H1 (cell line): ENCODE measurements at regions not wholly inside any gene's neighbourhood (a gene's known extent, or its start where the extent isn't known, plus 50 kb on each side); places are given as distances from the start of the nearest gene placed in this dataset.

ENCODE experiments used
- CTCF ChIA-PET: fragments of 300-600 bp; sonication (Branson Sonifier 250); formaldehyde crosslinking; loops from one replicate; lab custom pipeline; 2021; ENCODE audit not compliant: partially characterized antibody; lab: Charles Lee
- POLR2A ChIA-PET: fragments of 300-600 bp; sonication (Branson Sonifier 250); formaldehyde crosslinking; loops from one replicate; lab custom pipeline; 2021; ENCODE audit warnings: inconsistent platforms; ENCODE audit not compliant: partially characterized antibody; lab: Charles Lee
- DNase-seq, 2 experiments: peaks; one replicate each; pipeline versions ENCODE4 v3.0.0 to v3.0.0-alpha.2; 2010 to 2022; ENCODE audit warnings: low spot score in 2 of 2, low read depth in 1 of 2, mixed read lengths in 1 of 2
- FAIRE-seq: peaks from 2 replicates; lab custom pipeline; 2011; peaks lifted over from hg19 to GRCh38; lab: Jason Lieb, UNC
- H2AFZ ChIP-seq: 2 replicates; pipeline ENCODE4 v1.8.1; 2012; ENCODE audit warnings: low read length, inconsistent platforms
- H2AK5ac ChIP-seq: 2 replicates; pipeline ENCODE4 v1.6.1; 2013; ENCODE audit warnings: low read depth, low read length
- H2BK120ac ChIP-seq: replicated peaks from 2 replicates; pipeline ENCODE3; 2013; ENCODE audit warnings: low read depth, low read length, inconsistent platforms
- H2BK12ac ChIP-seq: 2 replicates; pipeline ENCODE4 v1.6.1; 2013; ENCODE audit warnings: low read depth, low read length
- H2BK15ac ChIP-seq: 2 replicates; pipeline ENCODE4 v1.6.1; 2013; ENCODE audit warnings: low read length
- H2BK20ac ChIP-seq: 2 replicates; pipeline ENCODE4 v1.6.1; 2013; ENCODE audit warnings: low read length
- H2BK5ac ChIP-seq: 2 replicates; pipeline ENCODE4 v1.6.1; 2013; ENCODE audit warnings: low read depth, low read length
- H3K14ac ChIP-seq: 2 replicates; pipeline ENCODE4 v1.6.1; 2013; ENCODE audit warnings: inconsistent platforms; ENCODE audit not compliant: insufficient read length
- H3K18ac ChIP-seq: 2 replicates; pipeline ENCODE4 v1.6.1; 2013; ENCODE audit warnings: low read length; ENCODE audit errors: extremely low read depth
- H3K23ac ChIP-seq: 2 replicates; pipeline ENCODE4 v1.6.1; 2013; ENCODE audit warnings: inconsistent platforms; ENCODE audit not compliant: insufficient read length
- H3K23me2 ChIP-seq: 2 replicates; pipeline ENCODE4 v1.6.1; 2013; ENCODE audit warnings: low read depth, low read length
- H3K27ac ChIP-seq: 2 replicates; pipeline ENCODE4 v1.6.1; 2011; ENCODE audit warnings: low read depth, low read length, inconsistent platforms
- H3K27me3 ChIP-seq, 4 experiments: replicated peaks in 1 of 4; 1 replicate in 1 of 4; 2 replicates in 3 of 4; pipeline versions ENCODE4 v1.6.1 to v1.8.1; 2011 to 2013; ENCODE audit warnings: low read length in 3 of 4, mild to moderate bottlenecking in 3 of 4, inconsistent platforms in 2 of 4, mixed read lengths in 2 of 4, moderate library complexity in 1 of 4; ENCODE audit not compliant: control insufficient read depth in 3 of 4, insufficient read depth in 3 of 4; ENCODE audit errors: extremely low read depth in 1 of 4
- H3K36me3 ChIP-seq, 4 experiments: 2 replicates each; pipeline versions ENCODE4 v1.6.1 to v1.8.1; 2011 to 2013; ENCODE audit warnings: mild to moderate bottlenecking in 4 of 4, low read length in 3 of 4, moderate library complexity in 2 of 4, control low read depth in 1 of 4, inconsistent platforms in 1 of 4; ENCODE audit not compliant: insufficient read depth in 4 of 4, control insufficient read depth in 2 of 4
- H3K4ac ChIP-seq: replicated peaks from 2 replicates; pipeline ENCODE3; 2013; ENCODE audit warnings: low read length, low read depth, mixed read lengths, inconsistent platforms; ENCODE audit not compliant: insufficient read length
- H3K4me1 ChIP-seq, 4 experiments: replicated peaks in 1 of 4; 1 replicate in 1 of 4; 2 replicates in 3 of 4; pipeline versions ENCODE4 v1.6.1 to v1.8.1; 2011 to 2013; ENCODE audit warnings: low read length in 3 of 4, inconsistent platforms in 2 of 4, mixed read lengths in 1 of 4; ENCODE audit not compliant: insufficient read depth in 4 of 4, control insufficient read depth in 3 of 4
- H3K4me2 ChIP-seq, 2 experiments: 2 replicates each; pipeline versions ENCODE4 v1.6.1 to v1.8.1; 2011 to 2013; ENCODE audit warnings: low read depth in 2 of 2, low read length in 2 of 2, control low read depth in 1 of 2, inconsistent platforms in 1 of 2, mild to moderate bottlenecking in 1 of 2; ENCODE audit not compliant: insufficient read depth in 1 of 2
- H3K4me3 ChIP-seq, 4 experiments: fragments of 200-600, 300-600 bp in 1 of 4; sonication (generic), shearing (Covaris generic), sonication (Bioruptor Twin) in 1 of 4; 2 replicates each; pipeline versions ENCODE4 v1.5.1 to v1.8.1; 2011 to 2016; ENCODE audit warnings: low read length in 4 of 4, low read depth in 3 of 4, control low read depth in 2 of 4, inconsistent platforms in 2 of 4, mild to moderate bottlenecking in 2 of 4, mixed read lengths in 1 of 4, moderate library complexity in 1 of 4; ENCODE audit not compliant: insufficient read depth in 2 of 4; ENCODE audit errors: extremely low read depth in 1 of 4
- H3K56ac ChIP-seq: replicated peaks from 2 replicates; pipeline ENCODE3; 2013; ENCODE audit warnings: low read depth, mild to moderate bottlenecking, mixed read lengths, low read length, inconsistent platforms; ENCODE audit not compliant: insufficient read length
- H3K79me1 ChIP-seq: 2 replicates; pipeline ENCODE4 v1.6.1; 2013; ENCODE audit warnings: low read depth, low read length, control low read depth
- H3K79me2 ChIP-seq, 2 experiments: 2 replicates each; pipeline versions ENCODE4 v1.6.1 to v1.8.1; 2012 to 2013; ENCODE audit warnings: low read length in 2 of 2, mild to moderate bottlenecking in 2 of 2, inconsistent platforms in 1 of 2; ENCODE audit not compliant: insufficient read depth in 2 of 2, control insufficient read depth in 1 of 2
- H3K9ac ChIP-seq, 4 experiments: replicated peaks in 1 of 4; 1 replicate in 1 of 4; 2 replicates in 3 of 4; pipeline versions ENCODE4 v1.6.1 to v1.8.1; 2011 to 2013; ENCODE audit warnings: low read depth in 3 of 4, low read length in 3 of 4, control low read depth in 2 of 4, mild to moderate bottlenecking in 2 of 4, moderate library complexity in 2 of 4, inconsistent platforms in 1 of 4; ENCODE audit errors: extremely low read depth in 1 of 4
- H3K9me3 ChIP-seq, 2 experiments: 2 replicates each; pipeline versions ENCODE4 v1.6.1 to v1.8.1; 2012 to 2013; ENCODE audit warnings: mild to moderate bottlenecking in 2 of 2, moderate library complexity in 2 of 2, control low read depth in 1 of 2, inconsistent platforms in 1 of 2, low read depth in 1 of 2, low read length in 1 of 2, mixed read lengths in 1 of 2; ENCODE audit not compliant: insufficient read depth in 2 of 2
- H4K20me1 ChIP-seq, 2 experiments: replicated peaks in 1 of 2; 2 replicates each; pipeline versions ENCODE3 to v1.8.1; 2011 to 2013; ENCODE audit warnings: inconsistent platforms in 2 of 2, low read length in 2 of 2, mild to moderate bottlenecking in 1 of 2; ENCODE audit not compliant: insufficient read depth in 2 of 2, control insufficient read depth in 1 of 2
- H4K5ac ChIP-seq: 2 replicates; pipeline ENCODE4 v1.6.1; 2013; ENCODE audit warnings: low read length, low read depth, mixed read lengths, inconsistent platforms; ENCODE audit not compliant: insufficient read length
- H4K8ac ChIP-seq: 2 replicates; pipeline ENCODE4 v1.8.0; 2013; ENCODE audit warnings: mild to moderate bottlenecking, moderate library complexity, low read length, inconsistent platforms; ENCODE audit not compliant: insufficient read depth; ENCODE audit errors: extremely low read depth
- H4K91ac ChIP-seq: replicated peaks from 2 replicates; pipeline ENCODE3; 2013; ENCODE audit warnings: low read length, mixed read lengths, inconsistent platforms; ENCODE audit not compliant: insufficient read length
- CBX8 ChIP-seq: fragments of 300-800, 300-1000 bp; sonication (generic); IDR thresholded peaks from 2 replicates; pipeline ENCODE4 v1.7.1; 2016; ENCODE audit warnings: low read depth, low read length, borderline replicate concordance
- EGR1 ChIP-seq: IDR thresholded peaks from 2 replicates; pipeline ENCODE4 v1.6.1; 2011; ENCODE audit warnings: low read depth, low read length, borderline replicate concordance
- JUND ChIP-seq: IDR thresholded peaks from 2 replicates; pipeline ENCODE4 v1.6.1; 2011; ENCODE audit warnings: mild to moderate bottlenecking, improper control_type of control experiment, low read length
- KDM5A ChIP-seq: fragments of 200-600 bp; IDR thresholded peaks from 2 replicates; pipeline ENCODE4 v1.7.1; 2012; ENCODE audit warnings: mild to moderate bottlenecking, low read length, inconsistent platforms, mixed read lengths
- NRF1 ChIP-seq: IDR thresholded peaks from 2 replicates; pipeline ENCODE4 v1.6.1; 2011; ENCODE audit warnings: mild to moderate bottlenecking, low read depth, low read length, improper control_type of control experiment
- PHF8 ChIP-seq: fragments of 200-600 bp; sonication (generic); conservative IDR thresholded peaks from 2 replicates; pipeline ENCODE4 v1.7.1; 2012; ENCODE audit warnings: low read depth, mild to moderate bottlenecking, inconsistent platforms, low read length, moderate library complexity
- POLR2A ChIP-seq, 2 experiments: IDR thresholded peaks; 1 replicate in 1 of 2; 2 replicates in 1 of 2; pipeline ENCODE4 v1.6.1; 2011; ENCODE audit warnings: low read depth in 2 of 2, low read length in 2 of 2, mild to moderate bottlenecking in 2 of 2; ENCODE audit errors: control extremely low read depth in 1 of 2
- RFX5 ChIP-seq: IDR thresholded peaks from 2 replicates; pipeline ENCODE4 v1.6.1; 2011; ENCODE audit warnings: low read depth, low read length, improper control_type of control experiment, borderline replicate concordance
- RNF2 ChIP-seq: fragments of 200-900, 300-1000 bp; sonication (generic); IDR thresholded peaks from 2 replicates; pipeline ENCODE4 v1.7.1; 2016; ENCODE audit warnings: borderline replicate concordance, low read depth, mild to moderate bottlenecking, antibody characterized with exemption, low read length; ENCODE audit not compliant: poor library complexity, severe bottlenecking; ENCODE audit errors: missing control alignments
- TEAD4 ChIP-seq: IDR thresholded peaks from 2 replicates; pipeline ENCODE4 v1.6.1; 2012; ENCODE audit warnings: low read depth, low read length, inconsistent platforms, mixed read lengths
- WGBS, 2 experiments: shearing (Covaris generic) in 1 of 2; methylation state at CpG; one replicate each; pipeline versions ENCODE4 v1.1.6 to v1.1.7; 2013 to 2015; ENCODE audit warnings: low lambda C conversion rate in 2 of 2, mixed read lengths in 2 of 2, inconsistent platforms in 1 of 2, low coverage in 1 of 2, missing lambda C conversion rate in 1 of 2; ENCODE audit not compliant: insufficient replicate concordance in 2 of 2, insufficient coverage in 1 of 2, insufficient read length in 1 of 2; ENCODE audit errors: extremely low coverage in 1 of 2, missing lambda C conversion rate in 1 of 2; 5-methylcytosine and 5-hydroxymethylcytosine counted together
- TF ChIP-seq, protein P1 (sequence below): IDR thresholded peaks from 2 replicates; pipeline ENCODE4 v1.6.1; 2011; ENCODE audit warnings: low read length, improper control_type of control experiment
- TF ChIP-seq, protein P2 (sequence below), 3 experiments: IDR thresholded peaks; 1 replicate in 2 of 3; 2 replicates in 1 of 3; pipeline versions ENCODE4 v1.5.1 to v1.6.1; 2011; ENCODE audit warnings: low read length in 3 of 3, mild to moderate bottlenecking in 3 of 3, inconsistent platforms in 2 of 3, low read depth in 1 of 3, moderate library complexity in 1 of 3; ENCODE audit not compliant: insufficient read depth in 1 of 3; ENCODE audit errors: control extremely low read depth in 1 of 3

DNA sequence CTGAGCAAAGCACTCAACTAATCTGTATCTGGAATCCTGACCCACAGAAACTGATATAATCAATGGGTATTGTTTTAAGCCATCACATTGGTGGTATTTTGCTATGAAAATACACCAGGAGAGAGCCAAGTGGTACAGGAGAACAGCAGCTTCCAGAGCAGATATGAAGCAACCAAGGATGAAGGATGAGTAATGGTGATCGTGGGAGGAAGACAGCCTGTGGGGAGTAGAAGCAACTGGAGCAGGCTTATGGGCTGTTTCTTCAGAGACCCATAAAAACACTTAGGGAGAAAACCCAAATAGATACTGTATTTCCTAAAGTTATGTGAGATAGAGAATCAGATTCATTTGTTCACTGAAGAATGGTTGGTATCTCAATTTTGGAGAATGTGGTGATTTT is 330.8 kb downstream of the NUP35 start:
- Histone ChIP-seq H3K9ac (no peak overlapping the region), H3K14ac (no peak overlapping the region), H4K5ac (no peak overlapping the region), H4K91ac (no peak overlapping the region), H3K4me3 (no peak overlapping the region), H3K36me3 (no peaks in the 10 kb centered on the region), H4K20me1 (no peaks in the 10 kb centered on the region), H2BK20ac (no peak overlapping the region), H3K79me2 (no peaks in the 10 kb centered on the region), H3K23me2 (no peaks in the 10 kb centered on the region), H2BK12ac (no peak overlapping the region), H3K4me2 (no peak overlapping the region), H3K27me3 (no peaks in the 10 kb centered on the region), H3K4ac (no peak overlapping the region), H2AFZ (no peak overlapping the region), H3K18ac (no peak overlapping the region), H3K9me3 (no peaks in the 10 kb centered on the region; a peak in 1 of 4 replicates), H2AK5ac (no peak overlapping the region), H3K79me1 (no peaks in the 10 kb centered on the region), H3K56ac (no peak overlapping the region), H2BK5ac (no peak overlapping the region), H4K8ac (no peak overlapping the region), H3K4me1 (no peaks in the 10 kb centered on the region), H2BK120ac (no peak overlapping the region), H3K27ac (no peak overlapping the region), H3K23ac (no peak overlapping the region), H2BK15ac (no peak overlapping the region)
- CTCF ChIA-PET = no interaction called here
- no peak for DNase-seq
- no peak for FAIRE-seq
- WGBS, 2 experiments = 78% methylated on average over 1 of the region's 1 CpG; no CpG with 5 or more reads in 1 of the 2 experiments
- POLR2A ChIA-PET = no interaction called here
- TF ChIP-seq JUND = no peak
- no peak for TF ChIP-seq PHF8
- no peak for TF ChIP-seq POLR2A (IDR thresholded peaks at IDR 0.05; ENCODE audit: control extremely low read depth in 1 of 2, low read depth in 2 of 2, low read length in 2 of 2)
- TF ChIP-seq NRF1 = no peak
- TF ChIP-seq RNF2 = no peak
- TF ChIP-seq, protein P1, sequence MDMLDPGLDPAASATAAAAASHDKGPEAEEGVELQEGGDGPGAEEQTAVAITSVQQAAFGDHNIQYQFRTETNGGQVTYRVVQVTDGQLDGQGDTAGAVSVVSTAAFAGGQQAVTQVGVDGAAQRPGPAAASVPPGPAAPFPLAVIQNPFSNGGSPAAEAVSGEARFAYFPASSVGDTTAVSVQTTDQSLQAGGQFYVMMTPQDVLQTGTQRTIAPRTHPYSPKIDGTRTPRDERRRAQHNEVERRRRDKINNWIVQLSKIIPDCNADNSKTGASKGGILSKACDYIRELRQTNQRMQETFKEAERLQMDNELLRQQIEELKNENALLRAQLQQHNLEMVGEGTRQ = no peak
- TF ChIP-seq, protein P2, sequence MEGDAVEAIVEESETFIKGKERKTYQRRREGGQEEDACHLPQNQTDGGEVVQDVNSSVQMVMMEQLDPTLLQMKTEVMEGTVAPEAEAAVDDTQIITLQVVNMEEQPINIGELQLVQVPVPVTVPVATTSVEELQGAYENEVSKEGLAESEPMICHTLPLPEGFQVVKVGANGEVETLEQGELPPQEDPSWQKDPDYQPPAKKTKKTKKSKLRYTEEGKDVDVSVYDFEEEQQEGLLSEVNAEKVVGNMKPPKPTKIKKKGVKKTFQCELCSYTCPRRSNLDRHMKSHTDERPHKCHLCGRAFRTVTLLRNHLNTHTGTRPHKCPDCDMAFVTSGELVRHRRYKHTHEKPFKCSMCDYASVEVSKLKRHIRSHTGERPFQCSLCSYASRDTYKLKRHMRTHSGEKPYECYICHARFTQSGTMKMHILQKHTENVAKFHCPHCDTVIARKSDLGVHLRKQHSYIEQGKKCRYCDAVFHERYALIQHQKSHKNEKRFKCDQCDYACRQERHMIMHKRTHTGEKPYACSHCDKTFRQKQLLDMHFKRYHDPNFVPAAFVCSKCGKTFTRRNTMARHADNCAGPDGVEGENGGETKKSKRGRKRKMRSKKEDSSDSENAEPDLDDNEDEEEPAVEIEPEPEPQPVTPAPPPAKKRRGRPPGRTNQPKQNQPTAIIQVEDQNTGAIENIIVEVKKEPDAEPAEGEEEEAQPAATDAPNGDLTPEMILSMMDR (IDR thresholded peaks at IDR 0.05; ENCODE audit: control extremely low read depth in 1 of 3, insufficient read depth in 1 of 3, low read depth in 1 of 3, low read length in 3 of 3) = no peak
- TF ChIP-seq EGR1 = no peak
- no peak for TF ChIP-seq KDM5A
- no peak for TF ChIP-seq TEAD4
- TF ChIP-seq RFX5 = no peak
- no peak for TF ChIP-seq CBX8
